IMR-90 (cell line): ENCODE measurements at regions not wholly inside any gene's neighbourhood (a gene's known extent, or its start where the extent isn't known, plus 50 kb on each side); places are given as distances from the start of the nearest gene placed in this dataset.

Experiments used
- CEBPB ChIP-seq: IDR thresholded peaks from 2 replicates; pipeline ENCODE4 v1.6.1; 2012; ENCODE audit warnings: low read depth, low read length, improper control_type of control experiment
- CTCF ChIP-seq: conservative IDR thresholded peaks from 2 replicates; pipeline ENCODE4 v1.5.1; 2012; ENCODE audit warnings: mild to moderate bottlenecking, low read depth, low read length, improper control_type of control experiment
- MAFK ChIP-seq: IDR thresholded peaks from 2 replicates; pipeline ENCODE4 v1.6.1; 2012; ENCODE audit warnings: low read depth, low read length, improper control_type of control experiment
- MAZ ChIP-seq: IDR thresholded peaks from 2 replicates; pipeline ENCODE4 v1.6.1; 2012; ENCODE audit warnings: low read depth, mild to moderate bottlenecking, low read length, improper control_type of control experiment, moderate library complexity, borderline replicate concordance
- MXI1 ChIP-seq: IDR thresholded peaks from 2 replicates; pipeline ENCODE4 v1.6.1; 2012; ENCODE audit warnings: low read depth, mild to moderate bottlenecking, low read length, moderate library complexity, borderline replicate concordance
- POLR2A ChIP-seq: IDR thresholded peaks from 2 replicates; pipeline ENCODE4 v1.6.1; 2012; ENCODE audit warnings: mild to moderate bottlenecking, low read depth, low read length
- SMC3 ChIP-seq: fragments of 150-350 bp; IDR thresholded peaks from 2 replicates; pipeline ENCODE4 v1.6.1; 2016; ENCODE audit warnings: low read depth, mild to moderate bottlenecking, antibody characterized with exemption, low read length, moderate library complexity
- TF ChIP-seq, protein P1 (sequence below): fragments of 150-350 bp; IDR thresholded peaks from 2 replicates; pipeline ENCODE4 v1.6.1; 2016; ENCODE audit warnings: low read depth, mild to moderate bottlenecking, low read length, moderate library complexity, borderline replicate concordance

DNA sequence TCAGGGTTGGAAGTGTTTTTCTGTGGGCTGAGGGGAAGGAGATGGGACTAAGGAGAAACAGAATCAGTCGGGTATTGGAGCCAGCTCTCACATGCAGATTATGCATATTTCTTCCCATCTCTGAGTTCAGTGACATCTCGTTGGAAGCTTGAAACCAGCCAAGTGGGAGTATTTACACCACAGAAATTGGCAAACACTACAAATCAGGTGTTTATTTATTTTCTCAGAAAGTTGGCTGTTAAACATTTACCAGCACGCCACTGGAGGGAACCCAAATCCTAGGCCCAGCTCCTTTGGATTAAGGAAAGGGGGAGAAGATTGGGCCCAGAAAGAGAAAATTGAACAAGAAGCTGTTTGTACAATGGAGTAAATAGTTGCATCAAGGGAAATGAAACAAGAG, 72.1 kb upstream of the PITX1 start:
- TF ChIP-seq POLR2A (no peak), CTCF (no peak), CEBPB (no peak), MAZ (no peak), MAFK (no peak), SMC3 (no peak), MXI1 (no peak)
- TF ChIP-seq, protein P1, sequence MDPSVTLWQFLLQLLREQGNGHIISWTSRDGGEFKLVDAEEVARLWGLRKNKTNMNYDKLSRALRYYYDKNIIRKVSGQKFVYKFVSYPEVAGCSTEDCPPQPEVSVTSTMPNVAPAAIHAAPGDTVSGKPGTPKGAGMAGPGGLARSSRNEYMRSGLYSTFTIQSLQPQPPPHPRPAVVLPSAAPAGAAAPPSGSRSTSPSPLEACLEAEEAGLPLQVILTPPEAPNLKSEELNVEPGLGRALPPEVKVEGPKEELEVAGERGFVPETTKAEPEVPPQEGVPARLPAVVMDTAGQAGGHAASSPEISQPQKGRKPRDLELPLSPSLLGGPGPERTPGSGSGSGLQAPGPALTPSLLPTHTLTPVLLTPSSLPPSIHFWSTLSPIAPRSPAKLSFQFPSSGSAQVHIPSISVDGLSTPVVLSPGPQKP: no peak
